HCT116 (cell line): ENCODE measurements at regions not wholly inside any gene's neighbourhood (a gene's known extent, or its start where the extent isn't known, plus 50 kb on each side); places are given as distances from the start of the nearest gene placed in this dataset.

Source experiments
- ATAC-seq: fragments of 200-7000 bp; cut with Tn5 transposase; 2 replicates; pipeline ENCODE4 v1.9.1; 2020; ENCODE audit warnings: mild to moderate bottlenecking, moderate library complexity
- BruUV-seq: library from RNA; stranded (reverse); fragments of 400-500 nt; replicated peaks from 2 replicates; lab custom pipeline; 2021; lab: Mats Ljungman, UMichigan
- CTCF ChIA-PET: fragments of 300-600 bp; sonication (Branson Sonifier 250); formaldehyde crosslinking; loops from one replicate; lab custom pipeline; 2021; ENCODE audit warnings: antibody characterized with exemption; lab: Charles Lee
- POLR2A ChIA-PET: fragments of 300-600, 350-600 bp; sonication (Branson Sonifier 250); formaldehyde crosslinking; loops from one replicate; lab custom pipeline; 2021; ENCODE audit warnings: antibody characterized with exemption; lab: Charles Lee
- RAD21 ChIA-PET, 2 experiments: fragments of 300-600 bp; sonication (Branson Sonifier 250); formaldehyde crosslinking; loops; one replicate each; lab custom pipeline; 2023; ENCODE audit warnings: low total read pairs in 2 of 2; ENCODE audit not compliant: uncharacterized antibody in 2 of 2, unreplicated experiment in 2 of 2, low non-redundant PET in 1 of 2; lab: Charles Lee
- DNase-seq: peaks from one replicate; pipeline ENCODE4 v3.0.0-alpha.2; 2010; ENCODE audit warnings: low read depth, low spot score
- H2AFZ ChIP-seq: fragments of 200-600 bp; shearing (Covaris generic), sonication (generic); 2 replicates; pipeline ENCODE4 v1.6.1; 2017; ENCODE audit warnings: low read depth, mixed run types, mixed read lengths, antibody characterized with exemption, low read length; ENCODE audit not compliant: poor library complexity, severe bottlenecking
- H3K27ac ChIP-seq: 2 replicates; pipeline ENCODE4 v1.5.1; 2012; ENCODE audit warnings: low read depth, low read length
- H3K27me3 ChIP-seq: fragments of 200-600 bp; sonication (generic); 2 replicates; pipeline ENCODE4 v1.6.1; 2016; ENCODE audit warnings: mixed run types, low read length, mixed read lengths; ENCODE audit not compliant: insufficient read depth
- H3K36me3 ChIP-seq, 2 experiments: fragments of 200-500 bp in 1 of 2; fragments of 200-600 bp in 1 of 2; sonication (Bioruptor generic) in 1 of 2; sonication (generic) in 1 of 2; 2 replicates each; pipeline versions ENCODE4 v1.5.1 to v1.6.1; 2014 to 2016; ENCODE audit warnings: low read length in 2 of 2, inconsistent platforms in 1 of 2, mixed read lengths in 1 of 2, mixed run types in 1 of 2; ENCODE audit not compliant: insufficient read depth in 2 of 2, control insufficient read depth in 1 of 2
- H3K4me1 ChIP-seq, 2 experiments: fragments of 200-600 bp in 1 of 2; sonication (generic) in 1 of 2; 2 replicates each; pipeline versions ENCODE4 v1.5.1 to v1.6.1; 2012 to 2017; ENCODE audit warnings: low read length in 2 of 2, inconsistent platforms in 1 of 2, mild to moderate bottlenecking in 1 of 2, mixed read lengths in 1 of 2, mixed run types in 1 of 2, moderate library complexity in 1 of 2; ENCODE audit not compliant: insufficient read depth in 2 of 2, control insufficient read depth in 1 of 2
- H3K4me2 ChIP-seq: fragments of 200-600 bp; sonication (generic); 2 replicates; pipeline ENCODE4 v1.6.1; 2017; ENCODE audit warnings: mixed run types, low read length, mixed read lengths
- H3K4me3 ChIP-seq, 2 experiments: fragments of 200-600 bp in 1 of 2; sonication (generic) in 1 of 2; replicated peaks in 1 of 2; 2 replicates each; pipeline ENCODE4 v1.5.1; 2011 to 2016; ENCODE audit warnings: low read length in 2 of 2, control low read depth in 1 of 2, low read depth in 1 of 2, mild to moderate bottlenecking in 1 of 2, mixed read lengths in 1 of 2, mixed run types in 1 of 2
- H3K79me2 ChIP-seq: fragments of 200-600 bp; sonication (generic); 2 replicates; pipeline ENCODE4 v1.6.1; 2017; ENCODE audit warnings: mild to moderate bottlenecking, mixed run types, low read length, moderate library complexity, mixed read lengths; ENCODE audit not compliant: insufficient read depth
- H3K9ac ChIP-seq: fragments of 200-600 bp; sonication (generic); 2 replicates; pipeline ENCODE4 v1.6.1; 2016; ENCODE audit warnings: low read length, mixed read lengths
- H3K9me2 ChIP-seq: fragments of 200-600 bp; sonication (generic), shearing (Covaris generic); 2 replicates; pipeline ENCODE4 v1.6.1; 2017; ENCODE audit warnings: mixed run types, mild to moderate bottlenecking, moderate library complexity; ENCODE audit not compliant: insufficient read depth
- H3K9me3 ChIP-seq, 2 experiments: fragments of 200-500 bp in 1 of 2; fragments of 200-600 bp in 1 of 2; sonication (Bioruptor generic) in 1 of 2; sonication (generic) in 1 of 2; 2 replicates each; pipeline ENCODE4 v1.6.1; 2014 to 2017; ENCODE audit warnings: low read length in 2 of 2, mixed read lengths in 2 of 2, inconsistent platforms in 1 of 2, low read depth in 1 of 2, mild to moderate bottlenecking in 1 of 2, mixed run types in 1 of 2, moderate library complexity in 1 of 2; ENCODE audit not compliant: control insufficient read depth in 1 of 2, insufficient read depth in 1 of 2
- H4K20me1 ChIP-seq: fragments of 200-600 bp; sonication (generic), shearing (Covaris generic); 2 replicates; pipeline ENCODE4 v1.6.1; 2017; ENCODE audit warnings: mixed run types, mild to moderate bottlenecking, moderate library complexity; ENCODE audit not compliant: insufficient read depth
- ATF3 ChIP-seq: IDR thresholded peaks from 2 replicates; pipeline ENCODE4 v1.6.1; 2012
- CBX3 ChIP-seq: IDR thresholded peaks from 2 replicates; pipeline ENCODE4 v1.6.1; 2012; ENCODE audit warnings: low read depth
- CEBPB ChIP-seq: IDR thresholded peaks from 2 replicates; pipeline ENCODE4 v1.6.1; 2012; ENCODE audit warnings: low read depth
- EZH2 ChIP-seq: fragments of 200-600 bp; sonication (generic); IDR thresholded peaks from 2 replicates; pipeline ENCODE4 v1.6.1; 2017; ENCODE audit warnings: antibody characterized with exemption, mixed run types
- JUND ChIP-seq: IDR thresholded peaks from 2 replicates; pipeline ENCODE4 v1.6.1; 2012
- MAX ChIP-seq: IDR thresholded peaks from 2 replicates; pipeline ENCODE4 v1.6.1; 2012
- POLR2A ChIP-seq: IDR thresholded peaks from 2 replicates; pipeline ENCODE4 v1.7.0; 2011; ENCODE audit warnings: borderline replicate concordance; ENCODE audit not compliant: insufficient read depth, insufficient read length; ENCODE audit errors: extremely low read depth
- POLR2AphosphoS5 ChIP-seq: IDR thresholded peaks from 2 replicates; pipeline ENCODE4 v1.6.1; 2011; ENCODE audit warnings: mild to moderate bottlenecking, low read depth, low read length, moderate library complexity
- RAD21 ChIP-seq: IDR thresholded peaks from 2 replicates; pipeline ENCODE4 v1.6.1; 2012; ENCODE audit warnings: low read depth, mild to moderate bottlenecking
- SIN3A ChIP-seq: IDR thresholded peaks from 2 replicates; pipeline ENCODE4 v1.6.1; 2012; ENCODE audit warnings: low read depth
- SP1 ChIP-seq: IDR thresholded peaks from 2 replicates; pipeline ENCODE4 v1.6.1; 2012; ENCODE audit warnings: low read depth
- SRF ChIP-seq: IDR thresholded peaks from 2 replicates; pipeline ENCODE4 v1.6.1; 2012; ENCODE audit warnings: low read depth
- TCF7L2 ChIP-seq: IDR thresholded peaks from 2 replicates; pipeline ENCODE4 v1.7.0; 2011; ENCODE audit warnings: borderline replicate concordance, inconsistent platforms; ENCODE audit not compliant: insufficient read depth, insufficient read length; ENCODE audit errors: extremely low read depth
- ZBTB33 ChIP-seq: IDR thresholded peaks from 2 replicates; pipeline ENCODE4 v1.6.1; 2011; ENCODE audit warnings: mild to moderate bottlenecking, low read length, moderate library complexity; ENCODE audit not compliant: insufficient replicate concordance; ENCODE audit errors: extremely low read depth
- ZFX ChIP-seq: fragments of 450-650 bp; IDR thresholded peaks from 2 replicates; pipeline ENCODE4 v1.6.1; 2017
- ZNF274 ChIP-seq: fragments of 200-500 bp; sonication (Bioruptor generic); IDR thresholded peaks from 2 replicates; pipeline ENCODE4 v1.6.1; 2014; ENCODE audit warnings: mild to moderate bottlenecking, low read depth, low read length, inconsistent platforms
- intact Hi-C: fragments of 100-400 bp; cut with micrococcal nuclease; formaldehyde crosslinking; loops from 2 replicates; pipeline ENCODE4 v1.10.0; 2022
- TF ChIP-seq, protein P1 (sequence below), 3 experiments: fragments of 200-600 bp in 1 of 3; sonication (generic) in 1 of 3; IDR thresholded peaks in 2 of 3; conservative IDR thresholded peaks in 1 of 3; 2 replicates each; pipeline ENCODE4 v1.5.1; 2012 to 2017; ENCODE audit warnings: low read depth in 2 of 3, low read length in 2 of 3, antibody characterized with exemption in 1 of 3, borderline replicate concordance in 1 of 3, control low read depth in 1 of 3, mild to moderate bottlenecking in 1 of 3, mixed read lengths in 1 of 3, mixed run types in 1 of 3, moderate library complexity in 1 of 3; ENCODE audit not compliant: insufficient read depth in 1 of 3

- Histone ChIP-seq H3K4me1 (no peaks in the 10 kb centered on the region), H4K20me1 (no peaks in the 10 kb centered on the region), H3K27me3 (no peaks in the 10 kb centered on the region), H3K4me2 (no peak overlapping the region), H3K9ac (no peak overlapping the region), H3K27ac (no peak overlapping the region), H3K9me3 (no peaks in the 10 kb centered on the region), H2AFZ (no peak overlapping the region), H3K36me3 (no peaks in the 10 kb centered on the region), H3K9me2 (no peaks in the 10 kb centered on the region; the same call in 1 of the 2 replicates), H3K79me2 (no peaks in the 10 kb centered on the region)
- BruUV-seq = no TSS peak
- ATAC-seq (no peak), DNase-seq (no peak)
- intact Hi-C loops = no loop called here
- TF ChIP-seq SP1 = no peak
- TF ChIP-seq EZH2 = no peak
- no peak for TF ChIP-seq ATF3
- TF ChIP-seq JUND = no peak
- TF ChIP-seq MAX = no peak
- TF ChIP-seq POLR2A = no peak
- TF ChIP-seq ZFX = no peak
- no peak for TF ChIP-seq SRF
- TF ChIP-seq TCF7L2 = no peak
- TF ChIP-seq, protein P1, sequence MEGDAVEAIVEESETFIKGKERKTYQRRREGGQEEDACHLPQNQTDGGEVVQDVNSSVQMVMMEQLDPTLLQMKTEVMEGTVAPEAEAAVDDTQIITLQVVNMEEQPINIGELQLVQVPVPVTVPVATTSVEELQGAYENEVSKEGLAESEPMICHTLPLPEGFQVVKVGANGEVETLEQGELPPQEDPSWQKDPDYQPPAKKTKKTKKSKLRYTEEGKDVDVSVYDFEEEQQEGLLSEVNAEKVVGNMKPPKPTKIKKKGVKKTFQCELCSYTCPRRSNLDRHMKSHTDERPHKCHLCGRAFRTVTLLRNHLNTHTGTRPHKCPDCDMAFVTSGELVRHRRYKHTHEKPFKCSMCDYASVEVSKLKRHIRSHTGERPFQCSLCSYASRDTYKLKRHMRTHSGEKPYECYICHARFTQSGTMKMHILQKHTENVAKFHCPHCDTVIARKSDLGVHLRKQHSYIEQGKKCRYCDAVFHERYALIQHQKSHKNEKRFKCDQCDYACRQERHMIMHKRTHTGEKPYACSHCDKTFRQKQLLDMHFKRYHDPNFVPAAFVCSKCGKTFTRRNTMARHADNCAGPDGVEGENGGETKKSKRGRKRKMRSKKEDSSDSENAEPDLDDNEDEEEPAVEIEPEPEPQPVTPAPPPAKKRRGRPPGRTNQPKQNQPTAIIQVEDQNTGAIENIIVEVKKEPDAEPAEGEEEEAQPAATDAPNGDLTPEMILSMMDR (IDR thresholded peaks at IDR 0.05 in 2 of 3, conservative IDR thresholded peaks at IDR 0.05 in 1 of 3; ENCODE audit: borderline replicate concordance in 1 of 3, insufficient read depth in 1 of 3, low read depth in 2 of 3, low read length in 2 of 3) = no peak
- no peak for TF ChIP-seq ZBTB33
- TF ChIP-seq ZNF274 = no peak
- no peak for TF ChIP-seq POLR2AphosphoS5
- no peak for TF ChIP-seq CBX3
- TF ChIP-seq CEBPB = no peak
- TF ChIP-seq SIN3A = no peak
- TF ChIP-seq RAD21 = no peak
- TF ChIP-seq, all 23 proteins: peak for 0
- ChIA-PET CTCF (no interaction called here), RAD21 (no interaction called here), POLR2A (no interaction called here)
- H3K4me3 ChIP-seq = no peak overlapping the region
Measured at GRCh38 chr10:59011972-59012632, 164.3 kb upstream of the PHYHIPL start.
